Embryonic facial prominence (tissue), 1 donor: ENCODE measurements at regions not wholly inside any gene's neighbourhood (a gene's known extent, or its start where the extent isn't known, plus 50 kb on each side); places are given as distances from the start of the nearest gene placed in this dataset.

Experiments used
- DNase-seq: peaks from one replicate; pipeline ENCODE4 v3.0.0-alpha.2; 2016; ENCODE audit errors: extremely low spot score

- DNase-seq = no peak
Measured at GRCh38 chr18:56224669-56225561, 413.5 kb downstream of the TXNL1 start.

DNA sequence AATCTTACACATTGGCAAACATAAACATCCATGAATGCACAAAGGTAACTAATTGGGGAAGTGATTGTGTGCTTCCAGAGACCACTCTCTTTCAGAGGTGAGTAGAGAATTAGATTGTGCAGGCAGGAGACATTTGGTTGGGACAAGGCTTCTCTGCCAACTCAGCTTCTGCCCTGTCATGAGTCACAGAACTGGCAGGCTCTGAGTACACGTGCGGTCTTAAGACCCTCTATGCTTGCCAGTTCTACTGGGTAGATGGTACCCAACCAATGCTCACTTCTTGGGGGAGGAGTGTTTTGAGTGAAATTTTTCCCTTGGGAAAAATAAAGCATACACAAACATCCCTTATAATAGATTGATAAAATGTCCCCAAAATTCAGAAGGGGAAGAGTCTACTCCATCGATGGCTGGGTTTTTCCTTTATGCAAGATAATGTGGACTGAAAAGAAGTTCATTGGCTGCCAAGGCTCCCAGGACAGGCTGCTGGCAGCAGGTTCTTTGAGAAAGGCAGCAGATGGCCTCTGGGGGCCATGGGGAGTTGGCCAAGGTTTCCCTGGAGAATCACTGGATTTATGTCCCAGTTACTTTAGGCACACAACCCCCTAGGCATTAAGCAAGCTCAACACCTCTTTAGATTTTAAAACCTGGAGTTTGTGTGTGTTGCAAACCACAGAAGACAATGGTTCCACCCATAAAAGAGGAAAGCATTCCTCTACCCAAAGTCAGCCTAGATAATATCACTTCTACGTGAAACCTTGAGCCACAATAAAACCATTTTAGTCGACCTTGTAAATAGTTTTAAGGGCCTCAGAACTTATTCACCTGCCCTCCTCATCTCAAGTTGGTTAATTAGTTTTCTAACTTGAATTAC, 417.0 kb downstream of the TXNL1 start:
- DNase-seq = no peak

- no peak for DNase-seq
Measured at GRCh38 chr18:56217406-56217805, 421.0 kb downstream of the TXNL1 start.

DNA sequence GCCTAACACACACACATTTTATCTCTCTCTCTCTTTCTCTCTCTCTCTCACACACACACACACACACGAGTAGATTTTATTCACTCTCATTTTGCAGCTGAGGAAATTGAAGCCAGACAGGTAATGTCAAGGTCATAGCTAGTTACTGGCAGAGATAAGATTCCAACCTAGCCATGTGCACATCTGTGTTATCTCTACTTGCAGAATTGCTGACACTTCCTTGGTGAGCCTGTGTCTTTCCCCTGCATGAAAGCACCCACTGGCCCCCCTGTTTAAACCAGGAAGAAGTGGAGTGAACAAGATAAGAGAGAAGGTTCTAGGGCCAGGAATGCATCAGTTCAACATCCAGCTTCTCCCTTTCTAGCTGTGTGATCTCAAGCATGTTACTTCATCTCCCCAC, 423.7 kb downstream of the TXNL1 start:
- no peak for DNase-seq

GRCh38 chr18:56210520-56210919, 427.9 kb downstream of the TXNL1 start:
- DNase-seq = no peak

GRCh38 chr18:56207989-56208388, 430.4 kb downstream of the TXNL1 start:
- DNase-seq = no peak

- DNase-seq = no peak
Measured at GRCh38 chr18:56204052-56204451, 434.3 kb downstream of the TXNL1 start.

GRCh38 chr18:56202678-56203077, 435.7 kb downstream of the TXNL1 start:
- DNase-seq = no peak

- DNase-seq = no peak
Measured at GRCh38 chr18:56200381-56200911, 437.9 kb downstream of the TXNL1 start.

DNA sequence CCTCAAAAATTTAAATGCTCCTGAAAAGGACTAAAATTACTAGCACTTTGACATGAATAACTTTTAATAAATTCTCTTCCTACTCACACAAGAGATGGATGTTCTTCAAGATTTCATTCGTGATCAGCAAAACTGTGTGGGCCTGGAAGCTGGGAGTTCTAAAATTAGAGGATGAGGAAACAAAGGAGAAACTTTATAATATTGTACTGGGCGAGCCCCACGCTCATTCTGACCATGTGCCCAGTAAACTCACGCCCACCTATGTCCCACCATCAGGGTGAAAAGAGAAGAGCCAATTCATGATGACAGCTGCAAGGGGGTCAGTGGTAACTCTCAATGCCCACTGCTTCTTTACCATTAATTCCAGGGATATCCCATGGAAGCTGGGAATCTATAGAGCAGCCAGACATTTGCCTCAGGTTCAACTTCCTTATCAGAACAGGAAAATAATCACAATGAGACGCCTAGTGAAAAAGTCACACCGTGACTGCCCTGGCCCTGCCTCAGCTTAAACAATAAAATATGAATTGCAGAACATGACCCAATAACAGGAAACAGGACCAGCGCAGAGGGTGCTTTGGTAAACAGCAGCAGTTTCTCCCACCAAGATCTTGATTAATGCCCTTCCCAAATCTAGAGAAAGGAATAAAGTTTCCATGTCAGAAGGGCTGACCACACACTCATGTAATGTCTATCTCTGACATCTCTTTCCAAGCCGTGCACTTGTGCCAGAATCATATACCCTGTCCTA, 438.6 kb downstream of the TXNL1 start:
- no peak for DNase-seq

DNA sequence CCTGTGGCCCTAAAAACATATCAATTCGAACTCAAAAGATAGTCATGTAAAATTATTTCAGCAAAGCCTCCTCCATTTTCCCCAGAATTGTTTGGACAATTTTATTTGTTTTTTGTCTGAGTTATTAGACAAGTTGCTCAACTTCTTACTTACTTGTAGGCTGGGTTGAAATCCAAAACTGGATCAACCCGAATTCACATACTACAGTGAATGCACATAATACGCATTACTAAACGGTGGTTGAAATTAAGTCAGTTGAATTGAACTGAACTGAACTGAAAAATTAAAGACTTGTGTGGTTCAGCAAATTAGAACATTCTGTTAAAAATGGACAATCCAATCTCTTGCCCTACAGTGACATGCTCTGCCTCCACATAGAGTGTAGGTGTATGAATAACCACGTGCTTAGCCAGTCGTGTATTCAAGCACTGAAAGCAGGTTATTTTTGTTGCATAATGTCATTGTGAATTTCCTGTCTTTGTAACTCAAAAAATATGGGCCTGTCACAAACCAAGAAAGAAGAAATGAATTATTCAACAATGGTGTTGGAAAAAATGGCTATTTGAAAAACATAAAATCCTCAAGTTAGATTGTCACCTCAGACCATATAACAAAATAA, 441.0 kb downstream of the TXNL1 start:
- DNase-seq = no peak

GRCh38 chr18:56196495-56197225, 441.7 kb downstream of the TXNL1 start:
- no peak for DNase-seq

DNA sequence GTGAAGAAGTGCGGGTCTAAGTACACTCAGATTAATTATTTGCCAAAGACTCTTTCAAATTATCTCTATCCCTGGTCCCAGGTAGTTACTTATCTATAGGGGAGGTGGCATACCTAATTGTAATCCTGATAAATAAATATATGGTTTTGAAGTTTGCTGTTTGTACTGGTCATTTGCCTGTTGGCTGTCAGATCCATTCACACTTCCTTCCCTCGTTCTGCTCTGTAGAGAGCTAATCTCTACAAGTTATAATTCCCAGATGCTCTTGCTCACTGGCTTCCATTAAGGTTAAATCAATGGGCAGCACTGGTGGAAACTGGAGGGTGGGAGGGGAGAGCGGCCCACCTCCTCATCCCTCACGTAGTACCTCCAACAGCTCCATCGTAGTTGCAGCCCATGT, 447.1 kb downstream of the TXNL1 start:
- DNase-seq = no peak

GRCh38 chr18:56189615-56190014, 448.8 kb downstream of the TXNL1 start:
- no peak for DNase-seq

GRCh38 chr18:56188529-56189275, 449.7 kb downstream of the TXNL1 start:
- DNase-seq = no peak

DNA sequence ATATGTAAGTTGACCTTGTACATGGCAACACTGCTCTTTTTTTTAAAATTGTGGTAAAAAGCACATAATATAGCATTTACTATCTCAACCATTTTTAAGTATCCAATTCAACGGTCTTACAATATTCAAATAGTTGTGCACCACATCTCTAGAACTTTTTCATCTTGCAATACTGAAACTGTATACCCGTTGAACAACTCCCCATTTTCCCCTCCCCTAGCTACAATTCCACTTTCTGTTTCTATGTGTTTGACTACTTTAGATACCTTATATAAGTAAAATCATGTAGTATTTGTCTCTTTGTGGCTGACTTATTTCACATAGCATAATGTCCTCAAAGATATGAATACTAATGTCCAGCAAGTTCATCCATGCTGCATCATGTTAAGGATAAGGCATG, 452.1 kb downstream of the TXNL1 start:
- no peak for DNase-seq

- no peak for DNase-seq
Measured at GRCh38 chr18:56185126-56185525, 453.3 kb downstream of the TXNL1 start.

DNA sequence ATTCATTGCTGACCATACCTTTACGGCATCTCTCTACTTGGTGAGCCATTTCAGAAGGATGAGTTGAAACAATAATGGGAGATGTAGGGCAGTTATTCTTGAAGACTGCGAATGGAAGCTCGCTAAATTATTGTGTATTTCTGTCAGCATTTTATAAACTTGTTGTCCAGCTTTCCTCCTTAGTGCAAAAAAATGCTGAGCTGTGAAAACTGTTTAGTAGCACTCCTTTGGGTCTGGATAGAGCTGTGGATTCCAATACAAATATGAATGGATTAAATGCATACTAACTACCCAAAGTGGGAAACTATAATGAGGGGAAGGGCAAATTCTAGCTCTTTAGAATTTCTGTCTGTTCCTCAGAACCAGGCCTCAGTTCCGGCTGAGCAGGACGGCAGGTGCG, 461.6 kb downstream of the TXNL1 start:
- no peak for DNase-seq

- no peak for DNase-seq
Measured at GRCh38 chr18:56175330-56176001, 462.9 kb downstream of the TXNL1 start.
